Tibial nerve (tissue), 4 donors: ENCODE measurements at regions not wholly inside any gene's neighbourhood (a gene's known extent, or its start where the extent isn't known, plus 50 kb on each side); places are given as distances from the start of the nearest gene placed in this dataset.

Experiments used
- DNase-seq, 2 donors: peaks; one replicate each; pipeline ENCODE4 v3.0.0-alpha.2; 2019; ENCODE audit warnings: low spot score in 2 of 2
- H3K27ac ChIP-seq, 4 donors: fragments of 200-600 bp; sonication (generic) in 3 of 4; one replicate each; pipeline ENCODE4 v1.5.1; 2017 to 2019; ENCODE audit warnings: mild to moderate bottlenecking in 1 of 4
- H3K27me3 ChIP-seq, 2 donors: fragments of 200-600 bp; sonication (generic) in 1 of 2; one replicate each; pipeline versions ENCODE4 v1.5.1 to v1.6.0; 2017 to 2019
- H3K36me3 ChIP-seq, 3 donors: fragments of 200-600 bp; sonication (generic); one replicate each; pipeline ENCODE4 v1.5.1; 2018 to 2019
- H3K4me1 ChIP-seq, 4 donors: fragments of 200-600 bp; sonication (generic) in 3 of 4; one replicate each; pipeline ENCODE4 v1.5.1; 2017 to 2019
- H3K4me3 ChIP-seq, 4 donors: fragments of 200-600 bp; sonication (generic) in 3 of 4; one replicate each; pipeline ENCODE4 v1.5.1; 2017 to 2019; ENCODE audit warnings: mild to moderate bottlenecking in 1 of 4, moderate library complexity in 1 of 4
- H3K9me3 ChIP-seq, 4 donors: fragments of 200-600 bp; sonication (generic) in 3 of 4; one replicate each; pipeline ENCODE4 v1.5.1; 2017 to 2019
- EP300 ChIP-seq, 2 donors: sonication (generic); formaldehyde crosslinking; IDR thresholded peaks; one replicate each; pipeline ENCODE4 v1.6.1; 2017; ENCODE audit warnings: antibody characterized with exemption in 2 of 2, mild to moderate bottlenecking in 1 of 2
- POLR2A ChIP-seq, 2 donors: fragments of 450-650 bp; IDR thresholded peaks; one replicate each; pipeline ENCODE4 v1.6.1; 2017; ENCODE audit warnings: antibody characterized with exemption in 2 of 2, mild to moderate bottlenecking in 2 of 2, moderate library complexity in 2 of 2
- WGBS, 2 donors: methylation state at CpG; one replicate each; pipeline ENCODE4 v1.1.5; 2018; 5-methylcytosine and 5-hydroxymethylcytosine counted together
- TF ChIP-seq, protein P1 (sequence below), 5 experiments: fragments of 200-600 bp in 3 of 5; fragments of 450-650 bp in 2 of 5; sonication (generic) in 3 of 5; IDR thresholded peaks; one replicate each; pipeline ENCODE4 v1.5.1; 2016 to 2019; ENCODE audit warnings: antibody characterized with exemption in 5 of 5, mild to moderate bottlenecking in 3 of 5, moderate library complexity in 2 of 5

DNA sequence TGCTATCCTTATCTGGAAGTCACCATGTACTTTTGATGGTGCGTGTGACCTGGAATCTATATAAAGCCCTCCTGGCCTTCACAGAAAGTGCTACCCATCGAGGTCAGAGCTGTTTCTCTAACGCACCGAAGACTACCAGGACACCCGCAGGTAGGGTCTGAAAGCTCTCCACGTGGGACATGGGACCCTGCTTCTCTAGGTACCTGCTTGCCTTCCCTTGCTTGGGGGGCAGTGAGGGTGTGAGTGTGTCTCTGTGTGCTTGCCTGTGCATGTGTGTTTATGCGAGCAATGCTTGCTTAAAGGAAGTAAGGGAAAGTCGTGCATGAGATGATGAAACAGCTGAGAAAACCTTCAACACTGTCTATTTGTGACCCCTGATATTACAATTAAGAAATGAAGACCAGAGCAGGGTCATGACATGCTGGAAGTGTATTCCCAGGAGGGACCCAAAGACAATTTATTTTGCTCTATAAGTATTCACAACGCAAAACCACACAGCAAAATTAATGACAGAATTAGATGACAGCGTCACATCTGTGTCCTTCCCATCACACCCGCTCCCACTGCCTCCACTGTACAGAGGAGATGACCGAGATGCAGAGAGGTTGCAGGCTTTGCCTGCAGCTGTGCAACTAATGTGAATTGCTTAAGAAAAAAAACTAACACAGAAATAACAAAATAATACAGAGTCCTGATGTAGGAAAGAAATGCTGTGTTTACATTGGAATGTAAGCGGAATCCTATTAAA lies 76.4 kb upstream of the HELT start:
- H3K4me3 ChIP-seq: no peak overlapping the region
- no peak overlapping the region for H3K27ac ChIP-seq
- H3K36me3 ChIP-seq: no peaks in the 10 kb centered on the region
- peaks cover 0 to 3% (median 0%) of the 10 kb centered on the region in 4 donors for H3K4me1 ChIP-seq
- no peaks in the 10 kb centered on the region for H3K9me3 ChIP-seq
- 66 to 75% methylated on average over 13 of the region's 13 CpGs for WGBS, 2 donors
- peaks cover 0 to 2% of the 10 kb centered on the region in 2 donors for H3K27me3 ChIP-seq
- TF ChIP-seq POLR2A (IDR thresholded peaks at IDR 0.05) (no peak), EP300 (IDR thresholded peaks at IDR 0.05) (no peak)
- TF ChIP-seq, protein P1, sequence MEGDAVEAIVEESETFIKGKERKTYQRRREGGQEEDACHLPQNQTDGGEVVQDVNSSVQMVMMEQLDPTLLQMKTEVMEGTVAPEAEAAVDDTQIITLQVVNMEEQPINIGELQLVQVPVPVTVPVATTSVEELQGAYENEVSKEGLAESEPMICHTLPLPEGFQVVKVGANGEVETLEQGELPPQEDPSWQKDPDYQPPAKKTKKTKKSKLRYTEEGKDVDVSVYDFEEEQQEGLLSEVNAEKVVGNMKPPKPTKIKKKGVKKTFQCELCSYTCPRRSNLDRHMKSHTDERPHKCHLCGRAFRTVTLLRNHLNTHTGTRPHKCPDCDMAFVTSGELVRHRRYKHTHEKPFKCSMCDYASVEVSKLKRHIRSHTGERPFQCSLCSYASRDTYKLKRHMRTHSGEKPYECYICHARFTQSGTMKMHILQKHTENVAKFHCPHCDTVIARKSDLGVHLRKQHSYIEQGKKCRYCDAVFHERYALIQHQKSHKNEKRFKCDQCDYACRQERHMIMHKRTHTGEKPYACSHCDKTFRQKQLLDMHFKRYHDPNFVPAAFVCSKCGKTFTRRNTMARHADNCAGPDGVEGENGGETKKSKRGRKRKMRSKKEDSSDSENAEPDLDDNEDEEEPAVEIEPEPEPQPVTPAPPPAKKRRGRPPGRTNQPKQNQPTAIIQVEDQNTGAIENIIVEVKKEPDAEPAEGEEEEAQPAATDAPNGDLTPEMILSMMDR (IDR thresholded peaks at IDR 0.05): no peak
- no peak for DNase-seq

DNA sequence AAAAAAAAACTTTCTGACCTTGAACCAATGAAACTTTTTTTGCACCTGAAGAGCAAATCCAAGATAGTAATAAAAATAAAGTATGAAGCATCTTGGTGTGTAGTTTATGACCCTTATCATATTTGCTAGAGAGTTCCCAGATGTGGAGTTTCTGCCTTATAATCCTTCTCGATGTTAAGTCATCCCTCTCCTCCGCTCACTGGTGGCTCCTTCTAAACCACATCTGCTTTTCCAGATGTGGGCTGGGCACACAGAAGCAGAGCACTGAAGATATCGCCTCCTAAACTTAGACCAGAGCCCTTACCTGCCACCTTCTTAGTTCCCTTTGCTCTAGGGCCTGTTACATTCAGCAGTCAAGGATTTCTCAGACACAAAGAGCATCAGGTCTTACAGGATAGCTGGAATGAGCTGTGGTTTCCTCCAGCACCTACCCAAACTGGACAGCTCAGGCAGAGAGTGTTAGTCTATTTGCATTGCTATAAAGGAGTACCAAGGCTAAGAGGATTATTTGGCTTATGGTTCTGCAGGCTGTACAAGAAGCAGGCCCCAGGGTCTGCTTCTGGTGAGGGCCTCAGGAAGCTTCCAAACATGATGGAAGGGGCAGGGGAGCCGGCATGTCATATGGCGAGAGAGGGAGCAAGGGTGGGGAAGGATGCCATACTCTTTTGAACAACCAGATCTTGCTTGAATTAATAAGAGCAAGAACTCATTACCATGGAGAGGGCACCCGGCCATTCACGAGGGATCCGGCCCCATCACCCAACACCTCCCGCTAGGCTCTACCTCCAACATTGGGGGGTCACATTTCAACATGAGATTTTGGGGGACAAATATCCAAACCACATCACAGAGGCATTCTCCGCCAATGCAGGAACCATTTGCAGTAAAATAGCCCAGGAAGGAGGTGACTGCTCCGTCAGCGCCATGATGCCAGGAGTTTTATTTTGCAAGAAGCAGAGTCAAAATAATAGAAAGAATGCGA lies 75.6 kb upstream of the HELT start:
- no peaks in the 10 kb centered on the region for H3K36me3 ChIP-seq
- 82 to 87% methylated on average over 13 of the region's 13 CpGs for WGBS, 2 donors
- H3K27me3 ChIP-seq: peaks cover 0 to 2% of the 10 kb centered on the region in 2 donors

DNA sequence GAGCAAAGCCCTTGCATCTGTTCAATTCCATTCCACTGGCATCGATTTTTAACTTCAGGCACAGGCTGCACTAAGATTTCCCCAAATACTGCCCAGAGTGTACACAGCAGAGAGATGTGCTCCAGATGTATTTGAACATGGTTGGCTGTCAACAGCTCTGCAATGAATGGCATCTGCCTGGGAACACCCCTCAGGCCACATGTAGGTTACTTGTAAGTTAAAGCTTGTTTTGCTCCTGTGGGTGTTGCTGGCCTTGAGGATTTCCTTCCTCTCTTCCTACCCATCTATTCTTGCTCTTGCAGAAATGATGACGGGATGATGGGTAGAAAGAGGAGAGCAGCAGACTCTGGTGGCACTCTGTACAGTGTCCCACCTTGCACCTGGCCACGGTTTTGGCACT lies 69.3 kb upstream of the HELT start:
- Histone ChIP-seq H3K36me3 (no peaks in the 10 kb centered on the region), H3K4me1 (no peaks in the 10 kb centered on the region), H3K4me3 (no peak overlapping the region), H3K27ac (no peak overlapping the region), H3K9me3 (no peaks in the 10 kb centered on the region), H3K27me3 (peaks cover 0 to 2% of the 10 kb centered on the region in 2 donors)
- 73 to 85% methylated on average over 3 of the region's 3 CpGs for WGBS, 2 donors
- TF ChIP-seq, protein P1 (IDR thresholded peaks at IDR 0.05): no peak
- TF ChIP-seq POLR2A (IDR thresholded peaks at IDR 0.05) (no peak), EP300 (IDR thresholded peaks at IDR 0.05) (no peak)
- DNase-seq: no peak

More for the DNA sequence above, 75.6 kb upstream of the HELT start:
- Histone ChIP-seq H3K4me3 (no peak overlapping the region), H3K4me1 (peaks cover 0 to under 1% (median 0%) of the 10 kb centered on the region in 4 donors), H3K9me3 (no peaks in the 10 kb centered on the region), H3K27ac (no peak overlapping the region)
- TF ChIP-seq EP300 (IDR thresholded peaks at IDR 0.05): no peak
- TF ChIP-seq, protein P1 (IDR thresholded peaks at IDR 0.05): no peak
- DNase-seq: no peak

DNA sequence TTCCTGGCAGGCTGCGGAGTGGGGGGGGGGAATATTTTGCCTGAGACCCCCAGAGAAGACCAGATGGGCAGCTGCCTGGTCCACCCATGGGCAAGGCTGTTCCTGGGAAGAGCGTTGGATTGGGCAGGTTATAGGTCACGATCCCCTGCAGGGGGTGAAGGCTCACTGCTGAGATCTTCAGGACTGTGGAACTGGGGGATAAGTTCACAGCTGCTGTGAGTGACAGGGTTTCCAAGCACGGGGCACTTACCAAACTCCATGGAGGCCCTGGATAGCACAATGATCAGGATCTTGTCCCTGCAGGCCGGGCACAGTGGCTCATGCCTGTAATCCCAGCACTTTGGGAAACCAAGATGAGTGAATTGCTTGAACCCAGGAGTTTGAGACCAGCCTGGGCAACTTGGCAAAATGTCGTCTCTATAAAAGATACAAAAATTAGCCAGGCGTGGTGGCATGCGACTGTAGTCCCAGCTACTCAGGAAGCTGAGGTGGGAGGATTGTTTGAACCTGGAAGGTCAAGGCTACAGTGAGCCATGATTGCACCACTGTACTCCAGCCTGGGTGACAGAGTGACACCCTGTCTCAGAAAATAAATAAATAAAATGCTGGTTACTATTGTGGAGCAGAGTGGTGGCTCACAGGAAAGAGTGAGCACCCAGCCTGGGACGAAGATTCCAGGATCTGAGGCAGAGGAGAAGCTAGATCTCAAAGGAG lies 68.0 kb upstream of the HELT start:
- Histone ChIP-seq H3K4me3 (no peak overlapping the region), H3K27me3 (peaks cover 0 to 2% of the 10 kb centered on the region in 2 donors), H3K9me3 (no peaks in the 10 kb centered on the region), H3K36me3 (no peaks in the 10 kb centered on the region), H3K4me1 (no peaks in the 10 kb centered on the region), H3K27ac (no peak overlapping the region)
- TF ChIP-seq, protein P1 (IDR thresholded peaks at IDR 0.05): no peak
- no peak for TF ChIP-seq EP300 (IDR thresholded peaks at IDR 0.05)
- TF ChIP-seq POLR2A (IDR thresholded peaks at IDR 0.05): no peak
- 78 to 88% methylated on average over 9 of the region's 9 CpGs for WGBS, 2 donors
- no peak for DNase-seq
